HEK293 (cell line): ENCODE measurements at regions not wholly inside any gene's neighbourhood (a gene's known extent, or its start where the extent isn't known, plus 50 kb on each side); places are given as distances from the start of the nearest gene placed in this dataset.

Source experiments
- EGR2 ChIP-seq: fragments of 450-650 bp; formaldehyde crosslinking; IDR thresholded peaks from 2 replicates; pipeline ENCODE4 v1.5.1; 2016; ENCODE audit warnings: low read depth, missing biosample characterization, missing genetic modification characterization
- GLI4 ChIP-seq: fragments of 450-650 bp; formaldehyde crosslinking; IDR thresholded peaks from 2 replicates; pipeline ENCODE4 v1.5.1; 2016; ENCODE audit warnings: missing biosample characterization, missing genetic modification characterization
- HOXC10 ChIP-seq: sonication (generic); formaldehyde crosslinking; IDR thresholded peaks from 2 replicates; pipeline ENCODE4 v1.8.1; 2023; ENCODE audit warnings: mild to moderate bottlenecking, missing genetic modification reagents
- KLF16 ChIP-seq: fragments of 450-650 bp; formaldehyde crosslinking; IDR thresholded peaks from 2 replicates; pipeline ENCODE4 v1.5.1; 2017; ENCODE audit warnings: missing biosample characterization, missing genetic modification characterization
- OSR2 ChIP-seq: fragments of 450-650 bp; formaldehyde crosslinking; IDR thresholded peaks from 2 replicates; pipeline ENCODE4 v1.5.1; 2016; ENCODE audit warnings: missing biosample characterization, missing genetic modification characterization
- RBAK ChIP-seq: fragments of 450-650 bp; formaldehyde crosslinking; IDR thresholded peaks from 2 replicates; pipeline ENCODE4 v1.5.1; 2016; ENCODE audit warnings: missing biosample characterization, missing genetic modification characterization
- REPIN1 ChIP-seq: fragments of 450-650 bp; formaldehyde crosslinking; IDR thresholded peaks from 2 replicates; pipeline ENCODE4 v1.5.1; 2017; ENCODE audit warnings: missing biosample characterization, missing genetic modification characterization, low read depth
- SP2 ChIP-seq: fragments of 450-650 bp; formaldehyde crosslinking; IDR thresholded peaks from 2 replicates; pipeline ENCODE4 v1.5.1; 2016; ENCODE audit warnings: missing biosample characterization, missing genetic modification characterization
- YY1 ChIP-seq: fragments of 450-650 bp; formaldehyde crosslinking; IDR thresholded peaks from 2 replicates; pipeline ENCODE4 v1.5.1; 2018; ENCODE audit warnings: missing biosample characterization, missing genetic modification characterization
- YY2 ChIP-seq: fragments of 450-650 bp; formaldehyde crosslinking; IDR thresholded peaks from 2 replicates; pipeline ENCODE4 v1.5.1; 2016; ENCODE audit warnings: missing biosample characterization, missing genetic modification characterization
- ZBTB10 ChIP-seq: fragments of 450-650 bp; formaldehyde crosslinking; IDR thresholded peaks from 2 replicates; pipeline ENCODE4 v1.5.1; 2016; ENCODE audit warnings: missing biosample characterization, missing genetic modification characterization
- ZFP69B ChIP-seq: fragments of 450-650 bp; formaldehyde crosslinking; IDR thresholded peaks from 2 replicates; pipeline ENCODE4 v1.5.1; 2016; ENCODE audit warnings: missing biosample characterization, missing genetic modification characterization
- ZNF292 ChIP-seq: fragments of 450-650 bp; formaldehyde crosslinking; IDR thresholded peaks from 2 replicates; pipeline ENCODE4 v1.5.1; 2016; ENCODE audit warnings: low read depth, missing biosample characterization, missing genetic modification characterization, borderline replicate concordance
- ZNF335 ChIP-seq: fragments of 450-650 bp; formaldehyde crosslinking; conservative IDR thresholded peaks from 2 replicates; pipeline ENCODE4 v1.5.1; 2016; ENCODE audit warnings: missing biosample characterization, missing genetic modification characterization
- ZNF341 ChIP-seq: fragments of 450-650 bp; formaldehyde crosslinking; IDR thresholded peaks from 2 replicates; pipeline ENCODE4; 2016; ENCODE audit warnings: low read depth, missing biosample characterization, missing genetic modification characterization
- ZNF391 ChIP-seq: fragments of 450-650 bp; formaldehyde crosslinking; IDR thresholded peaks from 2 replicates; pipeline ENCODE4 v1.5.1; 2016; ENCODE audit warnings: low read depth, missing biosample characterization, missing genetic modification characterization, borderline replicate concordance
- ZNF394 ChIP-seq: fragments of 450-650 bp; formaldehyde crosslinking; IDR thresholded peaks from 2 replicates; pipeline ENCODE4 v1.5.1; 2016; ENCODE audit warnings: missing biosample characterization, missing genetic modification characterization, mild to moderate bottlenecking, moderate library complexity, borderline replicate concordance
- ZNF510 ChIP-seq: fragments of 450-650 bp; formaldehyde crosslinking; IDR thresholded peaks from 2 replicates; pipeline ENCODE4 v1.5.1; 2018; ENCODE audit warnings: mild to moderate bottlenecking, missing genetic modification characterization, missing biosample characterization; ENCODE audit not compliant: insufficient replicate concordance
- ZNF514 ChIP-seq: fragments of 450-650 bp; formaldehyde crosslinking; IDR thresholded peaks from 2 replicates; pipeline ENCODE4 v1.5.1; 2016; ENCODE audit warnings: missing biosample characterization, missing genetic modification characterization
- ZNF518A ChIP-seq: fragments of 450-650 bp; formaldehyde crosslinking; conservative IDR thresholded peaks from 2 replicates; pipeline ENCODE4 v1.5.1; 2016; ENCODE audit warnings: low read depth, missing biosample characterization, missing genetic modification characterization
- ZNF560 ChIP-seq: fragments of 450-650 bp; formaldehyde crosslinking; IDR thresholded peaks from 2 replicates; pipeline ENCODE4 v1.5.1; 2017; ENCODE audit warnings: missing biosample characterization, missing genetic modification characterization, borderline replicate concordance
- ZNF571 ChIP-seq: fragments of 450-650 bp; formaldehyde crosslinking; IDR thresholded peaks from 2 replicates; pipeline ENCODE4 v1.5.0; 2017; ENCODE audit warnings: missing biosample characterization, missing genetic modification characterization
- ZNF585B ChIP-seq: fragments of 450-650 bp; formaldehyde crosslinking; IDR thresholded peaks from 2 replicates; pipeline ENCODE4 v1.5.1; 2016; ENCODE audit warnings: missing biosample characterization, missing genetic modification characterization
- ZNF629 ChIP-seq: fragments of 450-650 bp; formaldehyde crosslinking; IDR thresholded peaks from 2 replicates; pipeline ENCODE4 v1.5.1; 2017; ENCODE audit warnings: missing biosample characterization, missing genetic modification characterization
- ZNF692 ChIP-seq: fragments of 450-650 bp; formaldehyde crosslinking; IDR thresholded peaks from 2 replicates; pipeline ENCODE4 v1.5.1; 2016; ENCODE audit warnings: missing biosample characterization, missing genetic modification characterization
- ZNF76 ChIP-seq: fragments of 450-650 bp; formaldehyde crosslinking; IDR thresholded peaks from 2 replicates; pipeline ENCODE4; 2016; ENCODE audit warnings: low read depth, missing biosample characterization, missing genetic modification characterization, borderline replicate concordance
- ZNF791 ChIP-seq: fragments of 450-650 bp; formaldehyde crosslinking; IDR thresholded peaks from 2 replicates; pipeline ENCODE4 v1.5.1; 2016; ENCODE audit warnings: missing biosample characterization, missing genetic modification characterization
- TF ChIP-seq, protein P1 (sequence below): fragments of 450-650 bp; formaldehyde crosslinking; IDR thresholded peaks from 2 replicates; pipeline ENCODE4 v1.5.1; 2017; ENCODE audit warnings: missing biosample characterization, missing genetic modification characterization

DNA sequence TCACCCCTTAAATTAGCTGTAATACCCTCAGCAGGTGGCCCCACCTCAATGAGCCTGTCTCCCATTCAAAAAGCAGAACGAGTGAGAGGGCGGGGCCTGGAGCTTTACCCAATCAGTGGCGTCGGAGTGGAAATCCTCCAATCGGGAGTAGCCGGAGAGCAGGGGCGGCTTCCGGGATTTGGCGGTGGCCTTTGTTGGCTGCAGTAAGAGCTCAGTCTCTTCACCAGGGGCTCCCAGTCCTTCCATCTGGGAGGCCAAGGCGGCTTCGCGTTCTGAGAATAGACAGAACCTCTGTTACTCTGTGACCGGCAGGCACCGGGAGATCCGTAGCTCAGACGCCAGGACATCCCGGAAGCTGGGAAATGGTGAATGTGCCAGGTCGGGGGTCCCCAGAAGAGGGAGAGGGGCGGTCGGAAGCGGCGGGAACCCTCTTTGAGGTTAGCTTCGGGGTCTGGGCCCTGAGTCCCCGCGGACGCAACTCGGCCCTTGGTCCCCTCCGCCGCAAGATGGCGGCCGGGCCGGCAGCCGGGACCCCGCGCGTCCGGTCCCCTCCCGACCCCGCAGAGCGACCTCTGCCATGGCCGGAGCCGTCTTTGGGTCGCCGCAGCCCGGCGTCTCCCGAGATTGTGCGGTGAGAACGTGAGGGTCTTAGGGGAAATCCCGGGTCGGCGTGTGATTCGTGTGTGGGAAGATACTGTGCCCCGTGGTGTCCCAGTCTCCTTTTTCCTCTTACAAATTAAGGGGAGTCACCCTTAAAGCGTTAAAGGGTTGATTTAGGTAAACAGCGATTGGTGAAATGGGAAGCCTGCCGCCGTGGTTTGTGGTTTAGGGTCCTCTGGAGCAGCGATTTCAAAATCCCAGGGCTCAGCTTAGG lies 160.3 kb upstream of the ZNF267 start (continued):
- TF ChIP-seq ZNF518A (peak; percentile 21; the same call in 1 of the 2 replicates), ZNF510 (tag by site-specific recombination) (no peak), RBAK (tag by site-specific recombination) (no peak), ZNF292 (no peak), HOXC10 (0 out of 2 replicates have a peak, but pooled peaks have one; percentile 45), ZNF560 (tag by site-specific recombination) (no peak), ZNF341 (tag by site-specific recombination) (no peak), ZNF76 (tag by site-specific recombination) (peak; percentile 52; the same call in 1 of the 2 replicates), REPIN1 (tag by site-specific recombination) (no peak), ZNF391 (peak; percentile 58; the same call in 1 of the 2 replicates), KLF16 (tag by site-specific recombination) (peak; percentile 40; the same call in 1 of the 2 replicates), ZNF335 (peak; percentile 87), ZNF585B (no peak), ZNF791 (no peak), ZNF571 (no peak), GLI4 (no peak), YY2 (tag by site-specific recombination) (peak; percentile 72), ZFP69B (tag by site-specific recombination) (peak; percentile 86), SP2 (tag by site-specific recombination) (peak; percentile 88), ZNF629 (tag by site-specific recombination) (no peak), ZNF394 (tag by site-specific recombination) (peak; percentile 43; the same call in 1 of the 2 replicates), EGR2 (tag by site-specific recombination) (no peak), YY1 (tag by site-specific recombination) (peak; percentile 77), ZBTB10 (peak; percentile 36; the same call in 1 of the 2 replicates), OSR2 (no peak), ZNF692 (tag by site-specific recombination) (peak; percentile 94), ZNF514 (tag by site-specific recombination) (no peak)
- TF ChIP-seq, protein P1, sequence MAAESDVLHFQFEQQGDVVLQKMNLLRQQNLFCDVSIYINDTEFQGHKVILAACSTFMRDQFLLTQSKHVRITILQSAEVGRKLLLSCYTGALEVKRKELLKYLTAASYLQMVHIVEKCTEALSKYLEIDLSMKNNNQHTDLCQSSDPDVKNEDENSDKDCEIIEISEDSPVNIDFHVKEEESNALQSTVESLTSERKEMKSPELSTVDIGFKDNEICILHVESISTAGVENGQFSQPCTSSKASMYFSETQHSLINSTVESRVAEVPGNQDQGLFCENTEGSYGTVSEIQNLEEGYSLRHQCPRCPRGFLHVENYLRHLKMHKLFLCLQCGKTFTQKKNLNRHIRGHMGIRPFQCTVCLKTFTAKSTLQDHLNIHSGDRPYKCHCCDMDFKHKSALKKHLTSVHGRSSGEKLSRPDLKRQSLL (tag by site-specific recombination), result no peak
